ENCODE measurements at regions not wholly inside any gene's neighbourhood (a gene's known extent, or its start where the extent isn't known, plus 50 kb on each side); places are given as distances from the start of the nearest gene placed in this dataset.

- DNase-seq = no peak
- no peak for ATAC-seq
- no peaks in the 10 kb centered on the region for H3K27me3 ChIP-seq
- H3K4me3 ChIP-seq = no peak overlapping the region
- no peaks in the 10 kb centered on the region for H3K36me3 ChIP-seq
- H3K27ac ChIP-seq = no peak overlapping the region
- peaks cover 0 to under 1% (median 0%) of the 10 kb centered on the region in 11 donors for H3K9me3 ChIP-seq
- WGBS, 2 donors = 98 to 99% methylated on average over 4 of the region's 4 CpGs
- intact Hi-C loops (cut with DNase I) = loop anchor here in 1 of 10 donors (10.0 kb wide), 1 partner anchor 217 kb away; no protein-coding TSS in a partner anchor
- H3K4me1 ChIP-seq = no peaks in the 10 kb centered on the region
- TF ChIP-seq CTCF (IDR thresholded peaks at IDR 0.05) = no peak
Observed at GRCh38 chr9:86648156-86648827, 294.1 kb upstream of the TUT7 start.

GRCh38 chr9:86645303-86645702 lies 291.1 kb upstream of the TUT7 start:
- TF ChIP-seq CTCF (IDR thresholded peaks at IDR 0.05) = no peak
- WGBS, 2 donors = 84 to 87% methylated on average over 21 of the region's 21 CpGs
- DNase-seq (no peak), ATAC-seq (no peak)
- H3K27ac ChIP-seq = no peak overlapping the region
- no peaks in the 10 kb centered on the region for H3K27me3 ChIP-seq
- H3K36me3 ChIP-seq = no peaks in the 10 kb centered on the region
- intact Hi-C loops (cut with DNase I) = loop anchor here in 1 of 10 donors (10.0 kb wide), 1 partner anchor 219 kb away; no protein-coding TSS in a partner anchor
- H3K4me3 ChIP-seq = no peak overlapping the region
- no peaks in the 10 kb centered on the region for H3K4me1 ChIP-seq
- no peaks in the 10 kb centered on the region for H3K9me3 ChIP-seq

- Histone ChIP-seq H3K9me3 (no peaks in the 10 kb centered on the region), H3K36me3 (no peaks in the 10 kb centered on the region), H3K27ac (no peak overlapping the region), H3K4me1 (no peaks in the 10 kb centered on the region), H3K4me3 (no peak overlapping the region), H3K27me3 (no peaks in the 10 kb centered on the region)
- DNase-seq (no peak), ATAC-seq (no peak)
- TF ChIP-seq CTCF (IDR thresholded peaks at IDR 0.05) = no peak
- intact Hi-C loops (cut with DNase I) = loop anchor here in 1 of 10 donors (10.0 kb wide), 1 partner anchor 220 kb away; no protein-coding TSS in a partner anchor
- 85 to 88% methylated on average over 4 of the region's 4 CpGs for WGBS, 2 donors
Observed at GRCh38 chr9:86644675-86645034, 290.4 kb upstream of the TUT7 start.

GRCh38 chr9:86643946-86644674 lies 289.9 kb upstream of the TUT7 start:
- H3K27ac ChIP-seq = no peak overlapping the region
- H3K4me3 ChIP-seq = no peak overlapping the region
- H3K9me3 ChIP-seq = no peaks in the 10 kb centered on the region
- no peak for TF ChIP-seq CTCF (IDR thresholded peaks at IDR 0.05)
- no peaks in the 10 kb centered on the region for H3K27me3 ChIP-seq
- no peaks in the 10 kb centered on the region for H3K36me3 ChIP-seq
- H3K4me1 ChIP-seq = no peaks in the 10 kb centered on the region
- no peak for DNase-seq
- WGBS, 2 donors = 86 to 87% methylated on average over 7 of the region's 7 CpGs
- ATAC-seq = no peak
- intact Hi-C loops (cut with DNase I) = loop anchor here in 1 of 10 donors (10.0 kb wide), 1 partner anchor 221 kb away; no protein-coding TSS in a partner anchor

All from heart right ventricle (tissue), 16 donors.